ENCODE measurements at regions not wholly inside any gene's neighbourhood (a gene's known extent, or its start where the extent isn't known, plus 50 kb on each side); places are given as distances from the start of the nearest gene placed in this dataset.

DNA sequence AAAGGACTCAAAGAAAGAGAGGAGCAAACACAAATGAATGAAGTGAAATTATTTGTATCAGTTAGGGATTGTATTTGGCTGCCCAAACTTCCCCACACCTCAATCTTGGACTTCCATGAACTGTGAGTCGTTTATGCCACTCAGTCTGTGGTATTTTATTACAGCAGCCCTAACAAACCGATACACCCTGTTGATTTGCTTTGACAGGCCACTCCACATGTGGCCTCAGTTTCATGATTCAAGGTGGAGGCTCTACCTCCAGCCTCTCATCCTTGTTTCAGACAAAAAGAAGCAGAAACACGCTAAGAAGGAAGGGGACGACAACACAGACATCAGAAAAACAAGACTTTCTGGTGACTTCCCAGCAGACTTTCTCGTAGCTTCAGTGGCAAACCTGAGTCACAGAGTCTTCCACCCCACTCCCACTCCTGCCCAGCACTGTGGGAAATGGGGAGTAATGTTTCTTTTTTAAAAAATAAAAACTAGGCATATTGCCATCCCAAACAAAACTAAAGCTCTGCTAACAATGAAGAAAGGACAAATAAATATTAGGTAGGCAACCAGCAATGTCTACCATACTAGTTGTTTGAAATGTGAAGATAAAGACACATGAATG lies 52.2 kb upstream of the ABCA1 start:
- ATAC-seq, result no peak
- TF ChIP-seq TOX (CRISPR knock-in tag; IDR thresholded peaks at IDR 0.05; ENCODE audit: borderline replicate concordance), result no peak

GRCh38 chr9:104981543-104982129 lies 53.7 kb upstream of the ABCA1 start:
- TF ChIP-seq TOX (CRISPR knock-in tag; IDR thresholded peaks at IDR 0.05; ENCODE audit: borderline replicate concordance) (no peak), ZFP3 (CRISPR knock-in tag; IDR thresholded peaks at IDR 0.05) (no peak), TCF4 (CRISPR knock-in tag; IDR thresholded peaks at IDR 0.05; ENCODE audit: borderline replicate concordance) (no peak)
- no peak for ATAC-seq

DNA sequence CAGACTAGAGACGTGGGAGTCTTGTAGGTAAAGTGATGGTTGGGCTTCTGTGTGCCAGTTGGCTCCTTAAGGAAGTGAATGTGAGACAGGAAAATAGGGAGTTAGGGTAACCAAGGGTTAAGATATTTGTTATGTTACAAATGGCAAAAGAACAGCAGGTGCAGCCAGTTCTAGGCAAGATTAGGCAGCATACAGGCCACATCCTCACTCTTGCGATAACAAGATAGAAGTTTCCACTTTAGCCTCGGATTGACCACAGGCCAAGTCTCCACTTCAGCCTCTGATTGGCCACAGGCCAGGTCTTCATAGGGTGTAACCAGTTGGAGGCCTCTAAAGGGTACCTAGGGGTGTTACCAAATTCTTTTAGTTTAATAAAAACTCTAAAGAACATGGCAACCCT lies 54.6 kb upstream of the ABCA1 start:
- ATAC-seq, result no peak
- TF ChIP-seq ZNF8 (CRISPR knock-in tag; IDR thresholded peaks at IDR 0.05), result no peak
- TF ChIP-seq TCF4 (CRISPR knock-in tag; IDR thresholded peaks at IDR 0.05; ENCODE audit: borderline replicate concordance), result no peak
- no peak for TF ChIP-seq RARB (CRISPR knock-in tag; IDR thresholded peaks at IDR 0.05)
- no peak for TF ChIP-seq TSHZ2 (CRISPR knock-in tag; IDR thresholded peaks at IDR 0.05)
- TF ChIP-seq OSR1 (CRISPR knock-in tag; IDR thresholded peaks at IDR 0.05), result no peak
- no peak for TF ChIP-seq ZFP3 (CRISPR knock-in tag; IDR thresholded peaks at IDR 0.05)
- no peak for TF ChIP-seq PPARA (CRISPR knock-in tag; IDR thresholded peaks at IDR 0.05; ENCODE audit: borderline replicate concordance)
- no peak for TF ChIP-seq ISL1 (CRISPR knock-in tag; IDR thresholded peaks at IDR 0.05)
- TF ChIP-seq ZNF70 (CRISPR knock-in tag; IDR thresholded peaks at IDR 0.05), result no peak
- TF ChIP-seq, protein P1, sequence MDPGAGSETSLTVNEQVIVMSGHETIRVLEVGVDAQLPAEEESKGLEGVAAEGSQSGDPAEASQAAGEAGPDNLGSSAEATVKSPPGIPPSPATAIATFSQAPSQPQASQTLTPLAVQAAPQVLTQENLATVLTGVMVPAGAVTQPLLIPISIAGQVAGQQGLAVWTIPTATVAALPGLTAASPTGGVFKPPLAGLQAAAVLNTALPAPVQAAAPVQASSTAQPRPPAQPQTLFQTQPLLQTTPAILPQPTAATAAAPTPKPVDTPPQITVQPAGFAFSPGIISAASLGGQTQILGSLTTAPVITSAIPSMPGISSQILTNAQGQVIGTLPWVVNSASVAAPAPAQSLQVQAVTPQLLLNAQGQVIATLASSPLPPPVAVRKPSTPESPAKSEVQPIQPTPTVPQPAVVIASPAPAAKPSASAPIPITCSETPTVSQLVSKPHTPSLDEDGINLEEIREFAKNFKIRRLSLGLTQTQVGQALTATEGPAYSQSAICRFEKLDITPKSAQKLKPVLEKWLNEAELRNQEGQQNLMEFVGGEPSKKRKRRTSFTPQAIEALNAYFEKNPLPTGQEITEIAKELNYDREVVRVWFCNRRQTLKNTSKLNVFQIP (CRISPR knock-in tag; IDR thresholded peaks at IDR 0.05; ENCODE audit: borderline replicate concordance, low read depth), result no peak
- TF ChIP-seq, protein P2, sequence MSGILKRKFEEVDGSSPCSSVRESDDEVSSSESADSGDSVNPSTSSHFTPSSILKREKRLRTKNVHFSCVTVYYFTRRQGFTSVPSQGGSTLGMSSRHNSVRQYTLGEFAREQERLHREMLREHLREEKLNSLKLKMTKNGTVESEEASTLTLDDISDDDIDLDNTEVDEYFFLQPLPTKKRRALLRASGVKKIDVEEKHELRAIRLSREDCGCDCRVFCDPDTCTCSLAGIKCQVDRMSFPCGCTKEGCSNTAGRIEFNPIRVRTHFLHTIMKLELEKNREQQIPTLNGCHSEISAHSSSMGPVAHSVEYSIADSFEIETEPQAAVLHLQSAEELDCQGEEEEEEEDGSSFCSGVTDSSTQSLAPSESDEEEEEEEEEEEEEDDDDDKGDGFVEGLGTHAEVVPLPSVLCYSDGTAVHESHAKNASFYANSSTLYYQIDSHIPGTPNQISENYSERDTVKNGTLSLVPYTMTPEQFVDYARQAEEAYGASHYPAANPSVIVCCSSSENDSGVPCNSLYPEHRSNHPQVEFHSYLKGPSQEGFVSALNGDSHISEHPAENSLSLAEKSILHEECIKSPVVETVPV (CRISPR knock-in tag; IDR thresholded peaks at IDR 0.05), result no peak
- TF ChIP-seq SNAI2 (CRISPR knock-in tag; IDR thresholded peaks at IDR 0.05), result no peak
- TF ChIP-seq TOX (CRISPR knock-in tag; IDR thresholded peaks at IDR 0.05; ENCODE audit: borderline replicate concordance), result no peak
- TF ChIP-seq BACH2 (CRISPR knock-in tag; IDR thresholded peaks at IDR 0.05; ENCODE audit: borderline replicate concordance), result no peak
- TF ChIP-seq CSDC2 (CRISPR knock-in tag; IDR thresholded peaks at IDR 0.05), result no peak
- TF ChIP-seq PATZ1 (CRISPR knock-in tag; IDR thresholded peaks at IDR 0.05; ENCODE audit: borderline replicate concordance), result no peak
- no peak for TF ChIP-seq GLIS3 (CRISPR knock-in tag; IDR thresholded peaks at IDR 0.05)
- TF ChIP-seq ZC3H10 (CRISPR knock-in tag; IDR thresholded peaks at IDR 0.05), result no peak
- TF ChIP-seq ZNF565 (CRISPR knock-in tag; conservative IDR thresholded peaks at IDR 0.05; ENCODE audit: low read depth), result no peak

- TF ChIP-seq ZNF8 (CRISPR knock-in tag; IDR thresholded peaks at IDR 0.05), result no peak
- no peak for TF ChIP-seq CSDC2 (CRISPR knock-in tag; IDR thresholded peaks at IDR 0.05)
- ATAC-seq, result no peak
These were observed 55.5 kb upstream of the ABCA1 start for GRCh38 chr9:104983491-104983890.
